NCI-H345 treated with DMSO at 0.1 percent for 48 hours (cell line): ENCODE measurements at regions not wholly inside any gene's neighbourhood (a gene's known extent, or its start where the extent isn't known, plus 50 kb on each side); places are given as distances from the start of the nearest gene placed in this dataset.
"Not testable (repeated sequence)": the region's sequence is repeated elsewhere in the genome, so short reads cannot be mapped to it uniquely, and the experiment has no call there.

Experiments
- DNase-seq: peaks from one replicate; lab custom pipeline; 2025; ENCODE audit not compliant: unreplicated experiment; lab: John Stamatoyannopoulos, UW

DNA sequence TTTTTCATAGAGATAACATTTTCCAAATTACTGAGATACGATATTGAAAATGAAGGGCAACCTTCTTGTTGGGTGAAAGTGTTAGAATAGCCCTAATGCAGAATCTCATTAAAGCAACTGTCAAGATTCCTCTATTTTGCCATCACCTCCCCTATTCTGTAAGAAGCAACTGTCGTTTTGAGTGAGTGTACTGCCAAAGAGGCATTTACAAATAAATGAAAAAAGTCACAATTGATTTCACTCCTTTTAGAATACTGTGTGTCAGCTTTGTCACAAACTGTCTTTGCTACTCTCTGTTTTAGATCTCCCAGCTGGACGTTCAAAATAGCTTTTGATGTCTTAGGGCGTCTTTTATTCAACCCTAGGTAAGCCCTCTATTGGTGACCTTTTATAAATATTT lies 322.8 kb upstream of the NAALADL2 start:
- DNase-seq, result no peak

DNA sequence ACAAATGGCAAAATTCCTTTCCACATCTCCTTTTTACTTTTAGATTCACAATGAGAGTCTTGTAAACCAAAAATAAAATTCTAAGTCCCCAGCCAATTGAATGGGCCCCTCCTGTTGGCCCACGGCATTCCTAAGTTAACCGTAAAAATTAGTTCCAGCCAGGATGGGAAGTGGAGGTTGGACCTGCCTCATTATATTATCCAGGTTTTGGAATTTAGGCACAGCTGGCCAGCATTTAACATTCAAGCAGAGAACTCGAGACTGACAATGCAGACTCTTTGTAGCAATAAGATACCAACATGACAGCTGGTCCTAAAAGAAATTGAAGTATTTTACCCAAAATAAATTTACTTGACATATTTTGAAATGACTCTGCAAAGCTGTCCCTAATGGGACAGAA lies 321.0 kb upstream of the NAALADL2 start:
- DNase-seq, result no peak

- DNase-seq, result peak; percentile 17
Measured at GRCh38 chr3:174540116-174540908, 318.8 kb upstream of the NAALADL2 start.

GRCh38 chr3:174541708-174542315 lies 317.3 kb upstream of the NAALADL2 start:
- DNase-seq, result no peak

DNA sequence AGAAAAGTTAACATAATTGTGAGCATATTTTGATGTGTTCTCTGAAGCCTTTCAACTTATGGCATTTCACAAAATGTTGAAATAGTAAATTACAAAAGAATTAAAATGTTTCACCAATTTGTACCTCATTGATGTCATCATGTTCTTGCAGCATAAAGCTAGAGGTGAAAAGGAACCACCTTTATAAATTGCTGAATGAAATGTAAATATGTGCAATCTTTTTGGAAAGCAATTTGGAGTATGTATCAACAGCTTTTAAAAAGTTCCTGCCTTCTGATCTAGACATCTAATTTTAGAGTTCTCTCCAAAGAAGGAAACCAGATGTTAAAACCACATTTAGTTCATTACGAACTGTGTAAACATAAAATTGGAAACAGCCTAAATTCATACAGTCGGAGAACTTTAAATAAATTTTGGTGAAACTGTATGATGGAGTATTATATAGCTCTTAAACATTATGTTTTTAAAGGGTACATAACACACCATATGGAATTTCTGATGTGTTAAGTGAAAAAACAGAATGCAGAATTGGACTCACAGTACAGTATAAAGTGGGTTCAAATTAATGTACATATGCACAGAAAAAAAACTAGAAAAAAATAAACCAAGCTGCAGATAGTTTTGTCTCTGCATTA lies 311.2 kb upstream of the NAALADL2 start:
- no peak for DNase-seq

- no peak for DNase-seq
Measured at GRCh38 chr3:174548841-174549623, 310.1 kb upstream of the NAALADL2 start.

DNA sequence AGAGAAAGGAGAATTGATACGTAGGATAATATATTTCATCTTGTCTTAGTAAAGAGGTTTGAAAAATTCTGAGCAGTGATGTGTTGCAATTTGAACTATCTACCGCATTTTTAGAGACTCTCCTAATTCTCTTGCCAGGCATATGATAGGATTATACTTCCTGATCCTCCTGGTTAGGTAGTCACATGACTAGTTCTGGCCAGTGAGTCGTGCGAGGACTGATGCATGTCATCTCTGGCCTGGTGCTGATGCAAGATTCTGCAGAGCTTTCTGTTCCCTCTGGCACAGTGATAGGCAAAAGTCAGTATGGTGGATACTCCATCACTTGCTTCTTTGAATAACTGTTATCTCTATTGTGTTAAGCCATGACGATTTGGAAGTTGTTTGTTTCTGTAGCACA lies 277.6 kb upstream of the NAALADL2 start:
- no peak for DNase-seq

DNA sequence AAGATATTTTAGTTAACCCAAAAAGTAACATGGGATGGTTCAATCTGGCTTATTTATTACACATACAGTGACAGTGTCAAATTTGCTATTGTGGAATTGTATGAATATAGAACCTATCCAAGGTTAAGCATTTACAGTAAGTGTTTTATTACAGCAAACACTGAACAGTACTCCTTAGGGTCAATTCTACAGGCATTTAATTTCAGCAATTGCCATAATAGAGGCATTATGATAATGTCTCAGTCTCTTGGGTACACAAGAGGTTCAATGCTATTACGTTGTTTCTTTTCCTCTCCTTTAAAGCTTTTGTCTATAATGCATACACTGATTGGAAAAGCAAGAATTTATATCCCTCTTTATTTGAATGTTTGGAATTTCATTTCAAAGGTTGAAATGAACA lies 275.7 kb upstream of the NAALADL2 start:
- no peak for DNase-seq

- not testable (repeated sequence) for DNase-seq
Measured at GRCh38 chr3:174587137-174587536, 272.0 kb upstream of the NAALADL2 start.

DNA sequence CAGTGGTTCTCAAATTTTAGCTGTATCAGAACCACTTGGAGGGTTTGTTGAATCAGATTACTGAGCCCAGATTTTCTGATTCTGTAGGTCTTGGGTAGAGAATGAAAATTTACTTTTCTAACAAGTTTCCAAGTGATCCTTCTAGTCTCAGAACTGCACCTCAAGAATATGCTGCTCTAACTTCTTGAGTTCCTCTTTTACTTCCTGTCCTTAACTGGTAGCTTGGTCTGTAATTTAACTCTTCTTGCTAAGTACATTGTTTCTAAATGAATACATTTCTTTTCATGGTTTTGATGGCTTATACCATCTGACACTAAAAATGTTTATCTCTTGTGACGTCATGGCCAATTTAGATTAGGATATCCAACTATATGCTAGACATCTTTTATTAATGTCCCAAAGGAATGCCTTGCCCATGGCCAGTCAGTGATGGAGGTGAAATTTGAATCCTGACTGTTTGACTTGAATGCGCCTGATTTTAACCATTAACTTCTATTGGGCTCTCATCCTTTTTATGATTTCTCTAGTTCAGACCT lies 262.6 kb upstream of the NAALADL2 start:
- no peak for DNase-seq

DNA sequence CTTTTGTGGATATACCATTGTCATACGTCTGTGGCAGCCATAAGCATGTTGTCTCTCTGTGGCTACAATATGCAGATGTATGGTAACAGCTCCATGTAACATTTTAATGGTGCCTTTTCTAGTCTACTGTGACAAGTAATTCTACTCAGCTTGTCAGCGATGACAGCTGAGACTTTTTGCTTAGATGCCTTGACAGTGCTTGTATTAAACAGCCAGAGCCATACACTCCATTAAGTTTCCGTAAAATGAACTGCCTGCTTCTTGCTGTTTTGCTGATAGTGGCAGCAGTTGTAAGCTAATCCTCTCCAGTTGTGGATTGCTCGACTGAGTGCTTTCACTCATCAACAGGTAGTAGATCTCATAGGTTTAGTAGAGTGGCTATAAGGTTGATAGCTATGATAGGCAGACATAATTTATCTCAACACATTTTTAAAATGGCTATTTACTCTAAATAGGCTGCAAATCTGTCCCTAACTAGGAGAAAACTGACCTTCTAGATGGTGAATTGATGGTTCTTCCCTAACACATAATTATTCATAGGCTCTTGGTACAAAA lies 260.2 kb upstream of the NAALADL2 start:
- DNase-seq, result no peak

DNA sequence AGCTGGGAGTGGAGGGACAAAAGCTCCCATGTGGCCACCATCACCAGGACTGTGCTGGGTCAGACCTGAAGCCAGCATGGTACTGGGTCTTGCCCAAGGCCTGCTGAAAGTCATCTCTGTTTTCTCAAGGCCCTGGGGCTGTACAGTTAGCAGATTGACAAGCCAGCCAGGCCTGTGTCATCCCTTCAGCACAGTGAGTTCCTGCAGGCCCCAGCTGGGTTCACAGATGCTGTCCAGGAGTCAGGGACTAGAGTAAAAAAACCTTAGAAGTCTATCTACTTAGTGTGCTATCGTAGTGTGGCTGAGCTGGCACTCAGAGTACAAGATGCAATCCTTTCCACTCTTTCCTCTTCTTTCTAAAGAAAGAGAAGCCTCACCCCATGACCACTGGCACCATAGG lies 246.0 kb upstream of the NAALADL2 start:
- no peak for DNase-seq

DNA sequence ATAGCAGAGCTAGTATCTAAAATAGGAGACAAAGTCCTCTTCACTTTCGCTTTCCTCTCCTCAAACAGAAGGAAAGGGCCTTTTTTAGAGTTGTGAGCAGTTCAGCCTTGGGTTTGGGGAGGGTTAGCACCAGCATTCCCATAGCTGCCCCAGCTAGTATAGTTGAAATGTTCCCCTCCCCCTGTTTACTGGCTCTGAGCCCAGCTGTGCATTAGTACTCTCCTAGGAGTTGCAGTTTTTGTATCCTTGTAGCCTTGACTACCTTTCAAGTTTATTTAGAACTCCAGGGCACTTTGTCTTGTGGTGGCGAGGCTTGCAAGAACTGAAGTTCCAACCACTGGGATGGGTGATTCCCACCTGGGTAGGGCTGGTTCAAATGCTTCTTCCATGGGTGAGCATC lies 245.1 kb upstream of the NAALADL2 start:
- DNase-seq, result no peak

DNA sequence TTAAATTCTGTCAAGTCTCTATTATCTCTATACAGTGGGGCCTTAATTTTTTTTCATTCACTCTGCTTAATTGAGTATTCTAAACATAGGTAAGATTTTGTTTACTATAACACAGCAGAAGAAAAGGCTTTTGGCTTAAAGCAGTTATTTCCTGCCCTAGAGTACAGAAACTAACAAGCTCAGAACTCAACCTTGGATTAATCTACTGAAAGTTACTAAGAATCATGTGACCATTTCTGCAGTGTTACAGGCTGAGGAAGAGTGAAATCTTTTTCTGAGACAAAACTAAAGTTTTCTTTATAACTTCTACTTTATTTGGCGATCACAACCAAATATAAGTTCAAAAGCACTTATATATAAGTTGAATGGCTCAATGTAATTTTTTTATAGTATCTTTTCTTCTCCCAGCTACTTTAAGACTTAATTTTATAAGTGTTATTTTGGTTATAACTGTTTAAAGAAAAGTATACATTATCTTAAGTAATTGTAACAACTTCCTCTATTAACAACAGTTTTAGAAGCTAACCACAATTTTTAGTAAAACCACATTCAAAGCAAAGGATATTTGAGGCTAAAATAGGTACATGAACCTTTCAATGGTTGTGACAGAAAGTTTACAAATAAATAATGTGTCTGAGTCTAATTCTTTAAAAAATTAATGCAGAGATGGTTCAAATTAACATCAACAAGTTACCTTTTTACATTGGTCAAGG lies 240.6 kb upstream of the NAALADL2 start:
- DNase-seq, result no peak

DNA sequence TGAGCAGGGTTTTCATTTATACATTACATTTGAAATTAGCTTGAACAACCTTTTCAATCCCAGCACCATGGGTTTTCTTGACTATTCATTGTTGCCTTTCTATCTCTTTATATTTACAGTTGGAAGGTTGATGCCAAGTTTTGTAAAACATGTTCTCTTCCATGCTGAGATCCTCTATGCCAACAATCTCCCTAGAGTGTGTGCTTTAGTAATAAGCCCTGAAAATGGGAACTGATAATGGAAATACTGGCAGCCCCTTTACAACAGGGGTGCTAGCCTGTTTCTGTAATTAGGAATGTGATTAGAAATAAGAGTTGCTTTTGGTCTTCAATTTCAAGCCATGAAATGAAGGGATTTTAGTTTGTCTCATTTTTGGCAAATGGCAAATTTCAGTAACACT lies 239.9 kb upstream of the NAALADL2 start:
- peak; percentile 62 for DNase-seq

GRCh38 chr3:174620138-174620537 lies 239.0 kb upstream of the NAALADL2 start:
- DNase-seq, result no peak

GRCh38 chr3:174620855-174621472 lies 238.2 kb upstream of the NAALADL2 start:
- no peak for DNase-seq

DNA sequence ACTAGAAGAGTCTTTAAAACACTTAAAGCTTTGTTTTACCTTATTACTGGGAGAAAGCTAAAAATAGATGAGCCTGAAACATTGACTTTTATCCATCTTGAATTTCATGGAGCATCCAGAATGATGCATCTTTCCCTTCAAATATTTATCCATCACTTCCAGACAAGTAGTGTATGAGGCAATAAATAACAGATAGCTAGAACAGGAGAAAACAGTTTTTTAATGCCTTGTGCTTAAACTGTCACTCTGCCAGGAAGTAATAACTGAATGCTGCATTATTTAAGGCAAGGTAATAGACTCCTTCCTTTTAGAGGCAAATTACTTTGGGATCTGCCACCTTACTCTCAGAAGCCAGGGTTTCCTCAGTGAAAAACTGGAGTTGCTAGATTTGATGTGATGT lies 225.8 kb upstream of the NAALADL2 start:
- DNase-seq, result no peak

GRCh38 chr3:174636451-174636850 lies 222.7 kb upstream of the NAALADL2 start:
- no peak for DNase-seq

DNA sequence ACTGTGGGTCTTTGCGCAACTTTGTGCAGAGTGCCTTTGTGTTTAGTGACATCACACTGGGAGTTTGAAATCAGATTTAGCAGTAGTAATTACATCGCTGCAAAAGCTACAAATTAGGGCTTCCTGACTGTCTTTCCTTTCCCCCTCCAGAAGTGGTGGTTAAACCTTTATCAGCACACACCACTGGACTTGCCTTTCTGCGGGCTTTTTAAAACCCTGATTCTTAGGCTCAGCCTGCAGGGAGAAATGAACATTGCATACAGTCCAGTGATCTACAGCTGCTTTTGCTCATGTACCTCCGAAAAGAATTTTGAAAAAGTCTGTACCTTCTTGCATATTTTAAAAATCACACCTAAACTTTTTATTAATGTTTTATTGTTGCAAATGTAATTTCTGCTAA lies 219.7 kb upstream of the NAALADL2 start:
- DNase-seq, result no peak
